Mesenchymal stem cell (in vitro differentiated cells and primary cell): ENCODE measurements at regions not wholly inside any gene's neighbourhood (a gene's known extent, or its start where the extent isn't known, plus 50 kb on each side); places are given as distances from the start of the nearest gene placed in this dataset.

Source experiments
- DNase-seq: peaks from one replicate; pipeline ENCODE4 v3.0.0-alpha.2; 2013
- H2AFZ ChIP-seq: one replicate; pipeline ENCODE4 v1.6.1; 2013; ENCODE audit warnings: low read depth, mild to moderate bottlenecking, control low read depth, inconsistent platforms, low read length, moderate library complexity
- H2AK5ac ChIP-seq: 2 replicates; pipeline ENCODE4 v1.6.1; 2013; ENCODE audit warnings: low read length, moderate library complexity, mild to moderate bottlenecking, inconsistent platforms; ENCODE audit not compliant: severe bottlenecking
- H2BK120ac ChIP-seq: one replicate; pipeline ENCODE4 v1.6.1; 2013; ENCODE audit warnings: low read depth, mild to moderate bottlenecking, inconsistent platforms, low read length, moderate library complexity
- H2BK12ac ChIP-seq, 2 experiments: one replicate each; pipeline ENCODE4 v1.6.1; 2013; ENCODE audit warnings: inconsistent platforms in 2 of 2, low read length in 2 of 2, mild to moderate bottlenecking in 2 of 2, moderate library complexity in 2 of 2, control low read depth in 1 of 2
- H2BK15ac ChIP-seq: one replicate; pipeline ENCODE4 v1.6.1; 2013; ENCODE audit warnings: mild to moderate bottlenecking, low read depth, inconsistent platforms; ENCODE audit not compliant: poor library complexity, severe bottlenecking
- H2BK5ac ChIP-seq: 2 replicates; pipeline ENCODE4 v1.6.1; 2013; ENCODE audit warnings: low read depth, mild to moderate bottlenecking, low read length, control low read depth, inconsistent platforms; ENCODE audit not compliant: poor library complexity, severe bottlenecking
- H3K14ac ChIP-seq, 2 experiments: one replicate each; pipeline ENCODE4 v1.6.1; 2013; ENCODE audit warnings: inconsistent platforms in 2 of 2, low read length in 2 of 2, control low read depth in 1 of 2, mild to moderate bottlenecking in 1 of 2, moderate library complexity in 1 of 2
- H3K18ac ChIP-seq, 2 experiments: one replicate each; pipeline ENCODE4 v1.6.1; 2013; ENCODE audit warnings: inconsistent platforms in 2 of 2, low read length in 2 of 2, control low read depth in 1 of 2, low read depth in 1 of 2, mild to moderate bottlenecking in 1 of 2
- H3K23ac ChIP-seq, 2 experiments: one replicate each; pipeline ENCODE4 v1.6.1; 2013; ENCODE audit warnings: inconsistent platforms in 2 of 2, low read length in 2 of 2, mild to moderate bottlenecking in 2 of 2, moderate library complexity in 2 of 2, control low read depth in 1 of 2
- H3K27ac ChIP-seq: 2 replicates; pipeline ENCODE4 v1.5.1; 2013; ENCODE audit warnings: mild to moderate bottlenecking, moderate library complexity, low read length, control low read depth, inconsistent platforms; ENCODE audit not compliant: poor library complexity, severe bottlenecking
- H3K27me3 ChIP-seq, 2 experiments: 2 replicates each; pipeline versions ENCODE4 v1.6.1 to v1.7.0; 2013; ENCODE audit warnings: low read length in 2 of 2, mild to moderate bottlenecking in 2 of 2, moderate library complexity in 2 of 2, control low read depth in 1 of 2, inconsistent platforms in 1 of 2; ENCODE audit not compliant: control insufficient read depth in 1 of 2, insufficient read depth in 1 of 2
- H3K36me3 ChIP-seq, 2 experiments: 2 replicates each; pipeline versions ENCODE4 v1.6.1 to v1.7.0; 2013; ENCODE audit warnings: low read length in 2 of 2, control low read depth in 1 of 2, inconsistent platforms in 1 of 2, low read depth in 1 of 2, mild to moderate bottlenecking in 1 of 2; ENCODE audit not compliant: insufficient read depth in 2 of 2, control insufficient read depth in 1 of 2
- H3K4ac ChIP-seq, 2 experiments: one replicate each; pipeline ENCODE4 v1.6.1; 2013; ENCODE audit warnings: inconsistent platforms in 2 of 2, low read length in 2 of 2, mild to moderate bottlenecking in 2 of 2, moderate library complexity in 2 of 2, control low read depth in 1 of 2, low read depth in 1 of 2
- H3K4me1 ChIP-seq: 2 replicates; pipeline ENCODE4 v1.6.1; 2013; ENCODE audit warnings: low read depth, low read length, control low read depth; ENCODE audit not compliant: control insufficient read depth, insufficient read depth
- H3K4me2 ChIP-seq: 2 replicates; pipeline ENCODE4 v1.6.1; 2013; ENCODE audit warnings: low read length, mild to moderate bottlenecking, inconsistent platforms; ENCODE audit not compliant: poor library complexity, severe bottlenecking
- H3K4me3 ChIP-seq, 2 experiments: 2 replicates each; pipeline versions ENCODE4 v1.5.1 to v1.7.0; 2013; ENCODE audit warnings: low read length in 2 of 2, mild to moderate bottlenecking in 2 of 2, control low read depth in 1 of 2, low read depth in 1 of 2; ENCODE audit not compliant: insufficient read depth in 1 of 2
- H3K79me1 ChIP-seq: replicated peaks from 2 replicates; pipeline ENCODE4 v1.6.1; 2013; ENCODE audit warnings: mild to moderate bottlenecking, control low read depth, low read length, inconsistent platforms; ENCODE audit not compliant: poor library complexity, severe bottlenecking
- H3K9ac ChIP-seq: 2 replicates; pipeline ENCODE4 v1.7.0; 2013; ENCODE audit warnings: mild to moderate bottlenecking, low read length, moderate library complexity
- H3K9me3 ChIP-seq: 2 replicates; pipeline ENCODE4 v1.7.0; 2013; ENCODE audit warnings: mild to moderate bottlenecking, low read length; ENCODE audit not compliant: control insufficient read depth
- H4K8ac ChIP-seq: one replicate; pipeline ENCODE4 v1.6.1; 2013; ENCODE audit warnings: inconsistent platforms, mild to moderate bottlenecking, low read length, moderate library complexity
- H4K91ac ChIP-seq: one replicate; pipeline ENCODE4 v1.6.1; 2013; ENCODE audit warnings: mild to moderate bottlenecking, low read length, inconsistent platforms
- WGBS: methylation state at CpG from one replicate; pipeline ENCODE4 v1.1.7; 2013; ENCODE audit warnings: mixed read lengths; 5-methylcytosine and 5-hydroxymethylcytosine counted together

DNA sequence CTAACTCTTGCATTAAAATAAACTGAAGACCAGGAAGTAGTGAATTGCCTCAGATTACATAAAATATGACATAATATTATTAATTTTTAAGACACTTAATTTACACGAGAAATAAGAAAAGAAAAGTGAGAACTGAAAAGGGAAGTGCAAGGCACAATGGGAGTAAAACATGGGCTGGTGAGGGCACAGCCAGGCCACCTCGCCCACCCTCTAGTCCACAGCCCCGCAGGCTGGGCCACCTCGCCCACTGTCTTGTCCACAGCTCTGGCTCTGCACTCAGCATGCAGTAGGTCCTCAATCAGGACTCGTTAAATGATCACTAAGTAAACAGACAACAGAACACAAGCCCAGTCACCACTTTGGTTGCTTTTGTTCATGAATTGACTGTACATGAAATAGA lies 67.8 kb upstream of the ARHGEF7 start:
- H4K91ac ChIP-seq, result no peak overlapping the region
- no peak for DNase-seq
- H3K36me3 ChIP-seq, result no peaks in the 10 kb centered on the region
- H3K27ac ChIP-seq, result no peak overlapping the region
- peak overlapping the region in 1 of 2 experiments; percentile 57 for H3K23ac ChIP-seq
- H3K79me1 ChIP-seq, result no peaks in the 10 kb centered on the region
- H2BK120ac ChIP-seq, result no peak overlapping the region
- H3K4ac ChIP-seq, result no peak overlapping the region
- H3K4me1 ChIP-seq, result peaks cover 16% of the 10 kb centered on the region
- no peak overlapping the region for H2AK5ac ChIP-seq
- no peak overlapping the region for H4K8ac ChIP-seq
- H2BK5ac ChIP-seq, result no peak overlapping the region
- H3K14ac ChIP-seq, result no peak overlapping the region
- WGBS, result 83% methylated on average over 3 of the region's 5 CpGs
- H2AFZ ChIP-seq, result no peak overlapping the region
- no peaks in the 10 kb centered on the region for H3K9me3 ChIP-seq
- H3K4me2 ChIP-seq, result no peak overlapping the region
- no peak overlapping the region for H3K18ac ChIP-seq
- H2BK15ac ChIP-seq, result no peak overlapping the region
- no peak overlapping the region for H2BK12ac ChIP-seq
- peak overlapping the region; percentile 40 for H3K9ac ChIP-seq
- H3K27me3 ChIP-seq, result no peaks in the 10 kb centered on the region
- H3K4me3 ChIP-seq, result no peak overlapping the region

GRCh38 chr13:111046590-111047141 lies 68.4 kb upstream of the ARHGEF7 start:
- Histone ChIP-seq H3K14ac (no peak overlapping the region), H3K27ac (no peak overlapping the region), H3K36me3 (no peaks in the 10 kb centered on the region), H3K27me3 (no peaks in the 10 kb centered on the region), H2BK5ac (no peak overlapping the region), H2AFZ (no peak overlapping the region), H3K4me1 (peaks cover 16% of the 10 kb centered on the region), H3K4ac (no peak overlapping the region), H3K23ac (no peak overlapping the region), H3K9ac (peak overlapping the region; percentile 40), H3K4me2 (no peak overlapping the region), H4K8ac (no peak overlapping the region), H3K18ac (no peak overlapping the region), H2BK120ac (no peak overlapping the region), H3K4me3 (no peak overlapping the region), H2BK12ac (no peak overlapping the region), H3K9me3 (no peaks in the 10 kb centered on the region), H2AK5ac (no peak overlapping the region), H4K91ac (no peak overlapping the region), H2BK15ac (no peak overlapping the region), H3K79me1 (no peaks in the 10 kb centered on the region)
- DNase-seq, result peak; percentile 46
- WGBS, result 93% methylated on average over 8 of the region's 9 CpGs

DNA sequence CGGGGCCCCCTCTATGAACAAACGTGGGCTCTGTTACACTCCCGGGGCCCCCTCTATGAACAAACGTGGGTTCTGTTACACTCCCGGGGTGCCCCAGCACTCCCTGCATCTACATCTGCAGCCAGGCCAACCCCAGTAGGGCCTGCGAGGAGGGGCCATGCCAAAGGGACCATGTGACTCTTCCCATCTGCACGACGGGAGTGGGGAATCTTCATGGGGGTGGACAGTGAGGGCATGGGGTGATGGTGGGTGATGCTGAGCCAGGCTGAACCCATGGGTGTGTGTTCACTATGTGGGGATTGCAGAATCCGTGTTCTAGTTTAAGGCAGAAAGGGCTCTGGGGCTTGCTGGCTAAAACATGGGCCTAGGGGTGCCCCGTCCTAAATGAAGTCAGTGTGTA lies 69.9 kb upstream of the ARHGEF7 start:
- WGBS, result 87% methylated on average over 10 of the region's 10 CpGs
- H3K36me3 ChIP-seq, result no peaks in the 10 kb centered on the region
- H3K9ac ChIP-seq, result no peak overlapping the region
- no peaks in the 10 kb centered on the region for H3K9me3 ChIP-seq
- H3K79me1 ChIP-seq, result no peaks in the 10 kb centered on the region
- H2BK5ac ChIP-seq, result no peak overlapping the region
- DNase-seq, result no peak
- H3K23ac ChIP-seq, result no peak overlapping the region
- no peak overlapping the region for H2BK120ac ChIP-seq
- H3K27ac ChIP-seq, result no peak overlapping the region
- H3K4me1 ChIP-seq, result peaks cover 16% of the 10 kb centered on the region
- H2AFZ ChIP-seq, result no peak overlapping the region
- H3K4ac ChIP-seq, result no peak overlapping the region
- H3K27me3 ChIP-seq, result no peaks in the 10 kb centered on the region
- H2BK15ac ChIP-seq, result no peak overlapping the region
- H4K8ac ChIP-seq, result no peak overlapping the region
- no peak overlapping the region for H3K4me3 ChIP-seq
- H2BK12ac ChIP-seq, result no peak overlapping the region
- no peak overlapping the region for H4K91ac ChIP-seq
- H2AK5ac ChIP-seq, result no peak overlapping the region
- H3K14ac ChIP-seq, result no peak overlapping the region
- no peak overlapping the region for H3K4me2 ChIP-seq
- H3K18ac ChIP-seq, result no peak overlapping the region

DNA sequence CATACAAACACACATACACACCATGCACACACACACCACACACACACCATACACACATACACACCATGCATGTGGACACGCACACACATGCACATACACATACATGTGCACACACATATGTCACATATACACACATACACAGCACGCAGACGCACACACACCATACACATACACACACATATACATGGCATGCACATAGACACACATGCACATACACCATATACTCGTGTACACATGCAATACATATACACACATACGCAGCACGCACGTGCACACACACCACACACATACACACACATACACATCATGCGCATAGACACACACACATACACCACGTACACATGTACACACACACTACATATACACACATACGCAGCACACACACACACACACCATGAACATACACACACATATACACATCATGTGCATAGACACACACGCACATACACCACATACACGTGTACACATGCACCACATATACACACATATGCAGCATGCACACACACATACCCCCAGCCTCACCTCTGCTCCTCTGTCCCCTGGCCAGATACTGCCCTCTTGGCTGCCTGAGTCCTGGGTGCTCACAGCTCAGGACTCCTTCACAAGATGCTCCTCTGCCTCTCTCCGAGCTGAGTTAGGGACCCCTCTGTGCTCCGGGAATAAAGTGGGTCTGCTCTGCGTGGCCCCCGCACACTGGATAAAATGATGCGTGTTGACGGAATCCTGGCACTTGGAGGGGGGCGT lies 70.9 kb upstream of the ARHGEF7 start:
- H2BK5ac ChIP-seq, result no peak overlapping the region
- H3K4ac ChIP-seq, result no peak overlapping the region
- no peak overlapping the region for H2AK5ac ChIP-seq
- H3K4me1 ChIP-seq, result peaks cover 10% of the 10 kb centered on the region
- no peak overlapping the region for H3K27ac ChIP-seq
- no peaks in the 10 kb centered on the region for H3K36me3 ChIP-seq
- H3K14ac ChIP-seq, result peak overlapping the region in 1 of 2 experiments; percentile 68
- no peak overlapping the region for H2BK15ac ChIP-seq
- H3K9ac ChIP-seq, result peak overlapping the region; percentile 19
- peak overlapping the region; percentile 31 for H4K91ac ChIP-seq
- H2AFZ ChIP-seq, result no peak overlapping the region
- no peak overlapping the region for H4K8ac ChIP-seq
- no peak overlapping the region for H2BK12ac ChIP-seq
- no peak for DNase-seq
- H3K4me3 ChIP-seq, result no peak overlapping the region
- 96% methylated on average over 19 of the region's 19 CpGs for WGBS
- no peak overlapping the region for H3K4me2 ChIP-seq
- peaks cover 0 to 9% of the 10 kb centered on the region in 2 experiments for H3K27me3 ChIP-seq
- no peak overlapping the region for H3K23ac ChIP-seq
- no peak overlapping the region for H3K18ac ChIP-seq
- H3K79me1 ChIP-seq, result no peaks in the 10 kb centered on the region
- no peak overlapping the region for H2BK120ac ChIP-seq
- no peaks in the 10 kb centered on the region for H3K9me3 ChIP-seq
